OCI-LY1 (cell line): ENCODE measurements at regions not wholly inside any gene's neighbourhood (a gene's known extent, or its start where the extent isn't known, plus 50 kb on each side); places are given as distances from the start of the nearest gene placed in this dataset.

Experiments used
- H2AFZ ChIP-seq: fragments of 200-600 bp; sonication (generic), shearing (Covaris generic); 2 replicates; pipeline ENCODE4 v1.6.0; 2014; ENCODE audit warnings: antibody characterized with exemption, mild to moderate bottlenecking, low read length
- H3F3A ChIP-seq: fragments of 200-600 bp; sonication (generic), shearing (Covaris generic); 2 replicates; pipeline ENCODE4 v1.6.0; 2014; ENCODE audit warnings: mild to moderate bottlenecking, antibody characterized with exemption, low read length, moderate library complexity; ENCODE audit not compliant: insufficient read depth
- H3K27ac ChIP-seq: fragments of 200-600 bp; sonication (generic); 2 replicates; pipeline ENCODE4 v1.5.1; 2014; ENCODE audit warnings: low read length, mixed run types, mild to moderate bottlenecking, low read depth; ENCODE audit not compliant: poor library complexity, severe bottlenecking
- H3K27me3 ChIP-seq: fragments of 200-600 bp; sonication (generic); 2 replicates; pipeline ENCODE4 v1.6.0; 2014; ENCODE audit warnings: antibody characterized with exemption, mild to moderate bottlenecking, low read length, moderate library complexity; ENCODE audit not compliant: insufficient read depth
- H3K36me3 ChIP-seq: fragments of 200-600 bp; sonication (generic); 2 replicates; pipeline ENCODE4 v1.6.1; 2014; ENCODE audit warnings: mild to moderate bottlenecking, antibody characterized with exemption, low read length, moderate library complexity, mixed read lengths; ENCODE audit not compliant: insufficient read depth
- H3K4me1 ChIP-seq: fragments of 200-600 bp; sonication (generic); 2 replicates; pipeline ENCODE4 v1.5.1; 2014; ENCODE audit warnings: mild to moderate bottlenecking, low read length, moderate library complexity; ENCODE audit not compliant: insufficient read depth, severe bottlenecking
- H3K4me2 ChIP-seq: fragments of 200-600 bp; sonication (generic), shearing (Covaris generic); 2 replicates; pipeline ENCODE4 v1.6.1; 2014; ENCODE audit warnings: low read length
- H3K4me3 ChIP-seq: fragments of 200-600 bp; sonication (generic); 2 replicates; pipeline ENCODE4 v1.5.1; 2014; ENCODE audit warnings: low read length, low read depth, mild to moderate bottlenecking, mixed read lengths; ENCODE audit not compliant: poor library complexity, severe bottlenecking
- H3K79me2 ChIP-seq: fragments of 200-600 bp; shearing (Covaris generic); 2 replicates; pipeline ENCODE4 v1.6.1; 2016; ENCODE audit warnings: mixed run types, low read length, mixed read lengths; ENCODE audit not compliant: insufficient read depth
- H3K9ac ChIP-seq: fragments of 200-600 bp; sonication (generic), shearing (Covaris generic); 2 replicates; pipeline ENCODE4 v1.6.1; 2014; ENCODE audit warnings: mild to moderate bottlenecking, low read length, mixed read lengths
- H3K9me2 ChIP-seq: fragments of 200-600 bp; sonication (generic), shearing (Covaris generic); 2 replicates; pipeline ENCODE4 v1.6.1; 2014; ENCODE audit warnings: low read depth, mild to moderate bottlenecking, low read length, mixed read lengths
- H3K9me3 ChIP-seq: fragments of 200-600 bp; shearing (Covaris generic); 2 replicates; pipeline ENCODE4 v1.6.1; 2014; ENCODE audit warnings: low read length, mixed read lengths
- H4K20me1 ChIP-seq: fragments of 200-600 bp; sonication (generic), shearing (Covaris generic); 2 replicates; pipeline ENCODE4 v1.6.0; 2016; ENCODE audit warnings: mild to moderate bottlenecking, low read length; ENCODE audit not compliant: insufficient read depth
- CTCF ChIP-seq: fragments of 200-600 bp; sonication (generic), shearing (Covaris generic); IDR thresholded peaks from 2 replicates; pipeline ENCODE4 v1.5.1; 2017; ENCODE audit warnings: mild to moderate bottlenecking, antibody characterized with exemption, low read length, moderate library complexity, mixed read lengths
- EZH2 ChIP-seq: fragments of 200-600 bp; sonication (generic), shearing (Covaris generic); IDR thresholded peaks from 2 replicates; pipeline ENCODE4 v1.8.0; 2017; ENCODE audit warnings: borderline replicate concordance, mixed run types, mild to moderate bottlenecking, antibody characterized with exemption, low read length, moderate library complexity, mixed read lengths

DNA sequence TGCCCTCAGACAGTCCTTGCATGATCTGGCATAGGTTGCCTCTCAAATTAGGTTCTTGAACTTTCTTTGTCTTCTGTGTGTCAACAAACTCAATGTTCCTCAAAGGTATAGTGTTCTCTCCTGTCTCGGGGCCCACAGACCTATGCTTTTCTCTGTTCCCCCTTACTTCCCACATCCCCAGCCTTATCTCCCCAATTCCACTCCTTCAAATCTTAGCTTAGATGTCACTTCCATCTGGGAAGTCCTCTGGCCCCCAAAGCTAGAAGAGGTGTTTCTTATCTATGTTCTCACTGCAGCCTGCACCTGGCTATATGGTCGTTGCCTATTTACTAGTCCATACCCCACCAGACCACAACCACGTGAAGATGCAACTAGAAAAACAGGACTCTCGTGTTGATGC, 134.6 kb upstream of the MYCN start:
- Histone ChIP-seq H4K20me1 (no peaks in the 10 kb centered on the region), H3K4me2 (no peak overlapping the region), H3F3A (no peaks in the 10 kb centered on the region), H3K36me3 (no peaks in the 10 kb centered on the region), H3K4me3 (no peak overlapping the region), H3K4me1 (no peaks in the 10 kb centered on the region), H2AFZ (no peak overlapping the region), H3K27ac (no peak overlapping the region), H3K9ac (no peak overlapping the region), H3K27me3 (no peaks in the 10 kb centered on the region), H3K79me2 (no peaks in the 10 kb centered on the region), H3K9me3 (no peaks in the 10 kb centered on the region), H3K9me2 (no peaks in the 10 kb centered on the region)
- TF ChIP-seq EZH2 (no peak), CTCF (no peak)

GRCh38 chr2:15806801-15807417, 133.4 kb upstream of the MYCN start:
- Histone ChIP-seq H3K27me3 (no peaks in the 10 kb centered on the region), H3K27ac (no peak overlapping the region), H3K9ac (no peak overlapping the region), H3K9me2 (no peaks in the 10 kb centered on the region), H3K79me2 (no peaks in the 10 kb centered on the region), H3K9me3 (no peaks in the 10 kb centered on the region), H3K4me1 (no peaks in the 10 kb centered on the region), H3K4me3 (no peak overlapping the region), H2AFZ (no peak overlapping the region), H3F3A (no peaks in the 10 kb centered on the region), H4K20me1 (no peaks in the 10 kb centered on the region), H3K4me2 (no peak overlapping the region), H3K36me3 (no peaks in the 10 kb centered on the region)
- no peak for TF ChIP-seq CTCF

- Histone ChIP-seq H3K4me3 (no peak overlapping the region), H3K4me2 (no peak overlapping the region), H3K27ac (no peak overlapping the region), H3K9me2 (no peaks in the 10 kb centered on the region), H3K4me1 (no peaks in the 10 kb centered on the region), H3K27me3 (no peaks in the 10 kb centered on the region), H2AFZ (no peak overlapping the region), H3K79me2 (no peaks in the 10 kb centered on the region), H3K9me3 (no peaks in the 10 kb centered on the region), H3K9ac (no peak overlapping the region), H3F3A (no peaks in the 10 kb centered on the region), H3K36me3 (no peaks in the 10 kb centered on the region), H4K20me1 (no peaks in the 10 kb centered on the region)
- TF ChIP-seq CTCF, result no peak
- no peak for TF ChIP-seq EZH2
These were observed 132.7 kb upstream of the MYCN start for GRCh38 chr2:15807418-15808203.
